HG02884 (cell line): ENCODE measurements at regions not wholly inside any gene's neighbourhood (a gene's known extent, or its start where the extent isn't known, plus 50 kb on each side); places are given as distances from the start of the nearest gene placed in this dataset.

ENCODE experiments used
- ATAC-seq: cut with Tn5 transposase; IDR thresholded peaks from one replicate; pipeline ENCODE4 v1.9.1; 2021; ENCODE audit warnings: mild to moderate bottlenecking, moderate library complexity; ENCODE audit not compliant: unreplicated experiment

GRCh38 chr10:128775743-128776142, 649.5 kb upstream of the MKI67 start:
- ATAC-seq, result no peak

GRCh38 chr10:128776673-128777252, 650.5 kb upstream of the MKI67 start:
- ATAC-seq, result no peak

- no peak for ATAC-seq
Observed at GRCh38 chr10:128777342-128777741, 651.1 kb upstream of the MKI67 start.

- no peak for ATAC-seq
Observed at GRCh38 chr10:128779416-128779815, 653.2 kb upstream of the MKI67 start.

GRCh38 chr10:128780156-128780761, 654.0 kb upstream of the MKI67 start:
- no peak for ATAC-seq

GRCh38 chr10:128781637-128782036, 655.4 kb upstream of the MKI67 start:
- ATAC-seq, result no peak

GRCh38 chr10:128784444-128784843, 658.2 kb upstream of the MKI67 start:
- ATAC-seq, result no peak

- no peak for ATAC-seq
Observed at GRCh38 chr10:128792426-128793140, 666.4 kb upstream of the MKI67 start.

- ATAC-seq, result no peak
Observed at GRCh38 chr10:128793726-128794655, 667.8 kb upstream of the MKI67 start.

GRCh38 chr10:128796396-128796912, 670.2 kb upstream of the MKI67 start:
- ATAC-seq, result no peak

- no peak for ATAC-seq
Observed at GRCh38 chr10:128802062-128802461, 665.0 kb upstream of the MGMT start.

- ATAC-seq, result no peak
Observed at GRCh38 chr10:128803790-128804189, 663.3 kb upstream of the MGMT start.

GRCh38 chr10:128804411-128804810, 662.6 kb upstream of the MGMT start:
- ATAC-seq, result no peak

- ATAC-seq, result no peak
Observed at GRCh38 chr10:128808921-128809440, 658.1 kb upstream of the MGMT start.

GRCh38 chr10:128811511-128811910, 655.5 kb upstream of the MGMT start:
- ATAC-seq, result no peak

GRCh38 chr10:128812000-128812399, 655.0 kb upstream of the MGMT start:
- ATAC-seq, result no peak

GRCh38 chr10:128813574-128813973, 653.5 kb upstream of the MGMT start:
- ATAC-seq, result no peak

GRCh38 chr10:128814024-128814423, 653.0 kb upstream of the MGMT start:
- no peak for ATAC-seq

- no peak for ATAC-seq
Observed at GRCh38 chr10:128814782-128815181, 652.3 kb upstream of the MGMT start.

GRCh38 chr10:128816726-128817125, 650.3 kb upstream of the MGMT start:
- ATAC-seq, result no peak

- no peak for ATAC-seq
Observed at GRCh38 chr10:128817636-128818035, 649.4 kb upstream of the MGMT start.
